Sigmoid colon (tissue), 4 donors: ENCODE measurements at regions not wholly inside any gene's neighbourhood (a gene's known extent, or its start where the extent isn't known, plus 50 kb on each side); places are given as distances from the start of the nearest gene placed in this dataset.

Source experiments
- CTCF ChIP-seq, 4 experiments: fragments of 450-650 bp in 3 of 4; fragments of 200-600 bp in 1 of 4; IDR thresholded peaks; one replicate each; pipeline ENCODE4 v1.5.1; 2016 to 2019; ENCODE audit warnings: antibody characterized with exemption in 4 of 4, mild to moderate bottlenecking in 3 of 4, moderate library complexity in 2 of 4
- EP300 ChIP-seq, 4 donors: sonication (generic); formaldehyde crosslinking; IDR thresholded peaks; one replicate each; pipeline ENCODE4 v1.6.1; 2017; ENCODE audit warnings: antibody characterized with exemption in 4 of 4
- POLR2A ChIP-seq, 2 donors: fragments of 450-650 bp; IDR thresholded peaks; one replicate each; pipeline ENCODE4 v1.6.1; 2016; ENCODE audit warnings: antibody characterized with exemption in 2 of 2, mild to moderate bottlenecking in 2 of 2, moderate library complexity in 2 of 2
- POLR2AphosphoS5 ChIP-seq, 4 donors: sonication (generic); formaldehyde crosslinking; IDR thresholded peaks; one replicate each; pipeline ENCODE4 v1.6.1; 2017; ENCODE audit warnings: antibody characterized with exemption in 4 of 4

GRCh38 chr2:149650006-149650405 is 62.4 kb upstream of the MMADHC start:
- TF ChIP-seq CTCF (IDR thresholded peaks at IDR 0.05) (no peak), POLR2A (IDR thresholded peaks at IDR 0.05) (no peak), POLR2AphosphoS5 (IDR thresholded peaks at IDR 0.05) (no peak), EP300 (IDR thresholded peaks at IDR 0.05) (no peak)
